ENCODE measurements at regions not wholly inside any gene's neighbourhood (a gene's known extent, or its start where the extent isn't known, plus 50 kb on each side); places are given as distances from the start of the nearest gene placed in this dataset.

- Histone ChIP-seq H3K9me3 (replicated peaks; ENCODE audit: control insufficient read depth, low read depth, low read length) (no peaks in the 10 kb centered on the region), H3K4me3 (ENCODE audit: low read length) (no peak overlapping the region), H3K4me1 (ENCODE audit: control insufficient read depth, insufficient read depth, low read length) (no peaks in the 10 kb centered on the region), H3K27ac (ENCODE audit: low read length) (no peak overlapping the region), H3K36me3 (ENCODE audit: control insufficient read depth, insufficient read depth, low read length) (no peaks in the 10 kb centered on the region), H3K27me3 (ENCODE audit: control insufficient read depth, insufficient read depth, low read length) (peaks cover 2% of the 10 kb centered on the region)
- DNase-seq, result no peak
- 76% methylated on average over 6 of the region's 11 CpGs for WGBS (ENCODE audit: insufficient coverage)
Observed at GRCh38 chr7:153322991-153323390, 563.4 kb downstream of the ACTR3B start.

DNA sequence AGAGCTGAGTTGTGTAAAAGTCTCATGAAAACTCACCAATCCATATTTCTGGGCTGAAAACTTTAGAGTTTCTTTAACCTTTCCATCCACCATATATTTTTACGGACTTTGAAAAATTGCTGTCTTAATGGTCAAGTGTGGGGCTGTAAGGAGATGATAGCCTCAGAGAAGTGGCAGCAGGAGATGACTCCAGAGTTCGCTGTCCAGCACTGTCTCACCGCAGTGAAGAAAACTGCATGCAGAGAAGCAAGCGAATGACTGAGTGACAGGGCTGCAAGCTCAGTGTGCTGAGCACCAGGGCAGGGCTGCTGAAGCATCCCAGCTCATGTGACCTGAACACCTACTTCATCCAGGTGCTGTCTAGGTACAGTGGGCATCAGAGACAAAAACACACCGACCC lies 564.5 kb downstream of the ACTR3B start:
- H3K27ac ChIP-seq (ENCODE audit: low read length), result no peak overlapping the region
- 46% methylated on average over 3 of the region's 5 CpGs for WGBS (ENCODE audit: insufficient coverage)
- no peaks in the 10 kb centered on the region for H3K4me1 ChIP-seq (ENCODE audit: control insufficient read depth, insufficient read depth, low read length)
- no peak overlapping the region for H3K4me3 ChIP-seq (ENCODE audit: low read length)
- no peaks in the 10 kb centered on the region for H3K9me3 ChIP-seq (replicated peaks; ENCODE audit: control insufficient read depth, low read depth, low read length)
- no peak for DNase-seq
- no peaks in the 10 kb centered on the region for H3K36me3 ChIP-seq (ENCODE audit: control insufficient read depth, insufficient read depth, low read length)
- peaks cover 2% of the 10 kb centered on the region for H3K27me3 ChIP-seq (ENCODE audit: control insufficient read depth, insufficient read depth, low read length)

- no peaks in the 10 kb centered on the region for H3K4me1 ChIP-seq (ENCODE audit: control insufficient read depth, insufficient read depth, low read length)
- no peak for DNase-seq
- no peaks in the 10 kb centered on the region for H3K36me3 ChIP-seq (ENCODE audit: control insufficient read depth, insufficient read depth, low read length)
- no peak overlapping the region for H3K27ac ChIP-seq (ENCODE audit: low read length)
- peaks cover 2% of the 10 kb centered on the region for H3K27me3 ChIP-seq (ENCODE audit: control insufficient read depth, insufficient read depth, low read length)
- no peak overlapping the region for H3K4me3 ChIP-seq (ENCODE audit: low read length)
- no peaks in the 10 kb centered on the region for H3K9me3 ChIP-seq (replicated peaks; ENCODE audit: control insufficient read depth, low read depth, low read length)
- WGBS (ENCODE audit: insufficient coverage), result 96% methylated on average over 4 of the region's 9 CpGs
Observed at GRCh38 chr7:153327683-153328082, 568.1 kb downstream of the ACTR3B start.

DNA sequence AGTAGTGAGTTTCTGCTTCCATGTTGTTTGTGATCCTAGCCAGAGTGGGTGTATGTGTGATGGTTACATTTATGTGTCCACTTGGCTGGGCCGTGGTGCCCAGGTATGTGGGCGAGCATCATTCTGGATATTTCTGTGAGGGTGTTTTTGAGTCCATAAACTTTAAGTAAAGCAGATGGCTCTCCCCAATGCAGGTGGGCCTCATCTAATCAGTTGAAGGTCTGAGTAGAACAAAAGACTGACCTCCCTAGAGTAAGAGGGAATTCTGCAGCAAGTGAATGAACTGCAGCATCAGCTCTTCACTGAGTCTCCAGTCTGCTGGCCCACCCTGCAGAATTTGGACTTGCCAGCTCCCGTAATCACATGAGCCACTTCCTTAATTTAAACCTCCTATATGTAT lies 571.9 kb downstream of the ACTR3B start:
- H3K27ac ChIP-seq (ENCODE audit: low read length), result no peak overlapping the region
- no peak overlapping the region for H3K4me3 ChIP-seq (ENCODE audit: low read length)
- H3K27me3 ChIP-seq (ENCODE audit: control insufficient read depth, insufficient read depth, low read length), result no peaks in the 10 kb centered on the region
- no peaks in the 10 kb centered on the region for H3K4me1 ChIP-seq (ENCODE audit: control insufficient read depth, insufficient read depth, low read length)
- no peaks in the 10 kb centered on the region for H3K36me3 ChIP-seq (ENCODE audit: control insufficient read depth, insufficient read depth, low read length)
- no peaks in the 10 kb centered on the region for H3K9me3 ChIP-seq (replicated peaks; ENCODE audit: control insufficient read depth, low read depth, low read length)
- no peak for DNase-seq
- 90% methylated on average over 2 of the region's 3 CpGs for WGBS (ENCODE audit: insufficient coverage)

DNA sequence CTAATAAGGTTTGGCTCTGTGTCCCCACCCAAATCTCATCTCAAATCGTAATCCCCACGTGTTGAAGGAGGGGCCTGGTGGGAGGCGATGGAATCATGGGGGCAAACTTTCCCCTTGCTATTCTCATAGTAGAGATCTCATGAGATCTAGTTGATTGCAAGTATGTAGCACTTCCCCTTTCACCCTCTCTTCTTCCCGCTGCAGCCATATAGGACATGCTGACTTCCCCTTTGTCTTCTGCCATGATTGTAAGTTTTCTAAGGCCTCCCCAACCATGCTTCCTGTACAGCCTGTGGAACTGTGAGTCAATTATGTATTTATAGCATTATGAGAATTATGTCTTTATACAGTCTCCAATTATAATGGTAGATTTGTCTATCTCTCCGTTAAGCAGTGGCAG lies 594.5 kb downstream of the ACTR3B start:
- no peak for DNase-seq

GRCh38 chr7:153370092-153370491 lies 610.5 kb downstream of the ACTR3B start:
- WGBS (ENCODE audit: insufficient coverage), result 100% methylated on average over 1 of the region's 5 CpGs
- H3K27ac ChIP-seq (ENCODE audit: low read length), result no peak overlapping the region
- H3K27me3 ChIP-seq (ENCODE audit: control insufficient read depth, insufficient read depth, low read length), result no peaks in the 10 kb centered on the region
- no peak overlapping the region for H3K4me3 ChIP-seq (ENCODE audit: low read length)
- peaks cover 6% of the 10 kb centered on the region for H3K9me3 ChIP-seq (replicated peaks; ENCODE audit: control insufficient read depth, low read depth, low read length)
- H3K4me1 ChIP-seq (ENCODE audit: control insufficient read depth, insufficient read depth, low read length), result no peaks in the 10 kb centered on the region
- no peaks in the 10 kb centered on the region for H3K36me3 ChIP-seq (ENCODE audit: control insufficient read depth, insufficient read depth, low read length)
- no peak for DNase-seq

More for the DNA sequence above, 594.5 kb downstream of the ACTR3B start:
- Histone ChIP-seq H3K4me1 (ENCODE audit: control insufficient read depth, insufficient read depth, low read length) (no peaks in the 10 kb centered on the region), H3K9me3 (replicated peaks; ENCODE audit: control insufficient read depth, low read depth, low read length) (no peaks in the 10 kb centered on the region), H3K36me3 (ENCODE audit: control insufficient read depth, insufficient read depth, low read length) (no peaks in the 10 kb centered on the region), H3K27me3 (ENCODE audit: control insufficient read depth, insufficient read depth, low read length) (no peaks in the 10 kb centered on the region), H3K4me3 (ENCODE audit: low read length) (no peak overlapping the region), H3K27ac (ENCODE audit: low read length) (no peak overlapping the region)
- no CpG with 5 or more reads among the region's 5 CpGs for WGBS (ENCODE audit: insufficient coverage)

DNA sequence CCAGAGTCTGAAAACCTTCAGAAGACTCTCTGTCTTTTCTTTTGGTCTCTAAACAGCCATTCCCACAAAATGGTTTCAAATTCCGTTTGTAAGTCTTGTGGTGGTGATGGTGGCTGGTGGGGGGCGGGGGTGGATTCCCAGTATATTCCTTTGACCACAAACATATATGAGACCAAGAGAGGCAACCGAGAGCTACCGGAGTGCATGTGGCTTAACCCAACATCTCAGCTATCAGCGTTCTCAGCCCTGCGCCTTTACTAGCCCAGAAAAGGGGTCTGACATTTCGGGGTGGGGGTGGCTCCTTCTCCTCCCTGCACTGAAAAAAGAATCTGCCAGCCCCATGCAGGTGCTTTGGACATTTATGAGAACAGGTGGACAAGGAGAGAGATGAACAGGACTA lies 621.1 kb downstream of the ACTR3B start:
- Histone ChIP-seq H3K4me1 (ENCODE audit: control insufficient read depth, insufficient read depth, low read length) (peaks cover 6% of the 10 kb centered on the region), H3K36me3 (ENCODE audit: control insufficient read depth, insufficient read depth, low read length) (no peaks in the 10 kb centered on the region), H3K9me3 (replicated peaks; ENCODE audit: control insufficient read depth, low read depth, low read length) (no peaks in the 10 kb centered on the region), H3K27ac (ENCODE audit: low read length) (no peak overlapping the region), H3K27me3 (ENCODE audit: control insufficient read depth, insufficient read depth, low read length) (no peaks in the 10 kb centered on the region), H3K4me3 (ENCODE audit: low read length) (no peak overlapping the region)
- WGBS (ENCODE audit: insufficient coverage), result 100% methylated on average over 3 of the region's 7 CpGs
- no peak for DNase-seq

DNA sequence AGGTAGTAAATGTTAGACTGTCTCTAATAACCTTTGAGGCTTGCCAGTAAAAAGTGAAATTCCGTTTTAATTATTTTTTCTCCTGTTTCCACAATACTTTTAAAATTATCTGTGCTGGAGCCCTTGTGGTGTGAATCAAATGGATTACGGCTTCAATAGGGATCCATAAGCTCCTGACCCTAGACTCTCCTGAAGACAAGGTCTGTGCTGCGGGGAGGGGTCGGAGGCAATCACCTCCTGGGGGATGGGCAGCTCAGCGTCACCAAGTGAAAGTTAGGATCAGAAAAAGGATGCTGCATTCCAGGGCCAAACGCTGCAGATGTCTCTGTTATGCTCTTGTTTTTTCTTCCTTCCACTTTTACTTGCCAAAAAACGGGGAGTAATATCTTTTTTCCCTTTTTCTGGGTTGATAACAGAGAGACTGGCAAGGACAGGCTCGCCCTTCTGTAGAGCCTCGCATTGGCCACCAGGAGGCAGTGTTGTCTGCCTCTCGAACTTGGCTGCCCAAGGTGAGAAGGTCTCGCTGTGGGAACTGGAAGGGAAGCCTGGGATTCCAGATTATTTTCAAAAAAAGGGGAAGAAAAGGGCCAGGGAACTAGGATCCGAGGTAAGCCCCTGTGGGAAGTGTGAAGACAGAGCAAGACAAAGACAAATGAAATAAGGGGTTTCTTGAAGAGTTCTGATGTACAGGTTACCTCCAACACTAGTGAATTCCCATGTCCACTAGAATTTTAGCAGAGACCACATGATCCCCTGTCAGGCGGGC lies 621.9 kb downstream of the ACTR3B start:
- no peaks in the 10 kb centered on the region for H3K27me3 ChIP-seq (ENCODE audit: control insufficient read depth, insufficient read depth, low read length)
- peak; percentile 55 for DNase-seq
- no peaks in the 10 kb centered on the region for H3K9me3 ChIP-seq (replicated peaks; ENCODE audit: control insufficient read depth, low read depth, low read length)
- H3K4me3 ChIP-seq (ENCODE audit: low read length), result no peak overlapping the region
- H3K4me1 ChIP-seq (ENCODE audit: control insufficient read depth, insufficient read depth, low read length), result peaks cover 6% of the 10 kb centered on the region
- no peaks in the 10 kb centered on the region for H3K36me3 ChIP-seq (ENCODE audit: control insufficient read depth, insufficient read depth, low read length)
- no peak overlapping the region for H3K27ac ChIP-seq (ENCODE audit: low read length)
- 21% methylated on average over 7 of the region's 13 CpGs for WGBS (ENCODE audit: insufficient coverage)

- H3K4me3 ChIP-seq (ENCODE audit: low read length), result no peak overlapping the region
- H3K27ac ChIP-seq (ENCODE audit: low read length), result no peak overlapping the region
- no peaks in the 10 kb centered on the region for H3K36me3 ChIP-seq (ENCODE audit: control insufficient read depth, insufficient read depth, low read length)
- WGBS (ENCODE audit: insufficient coverage), result 12% methylated on average over 2 of the region's 8 CpGs
- DNase-seq, result peak; percentile 96
- no peaks in the 10 kb centered on the region for H3K9me3 ChIP-seq (replicated peaks; ENCODE audit: control insufficient read depth, low read depth, low read length)
- H3K27me3 ChIP-seq (ENCODE audit: control insufficient read depth, insufficient read depth, low read length), result no peaks in the 10 kb centered on the region
- peaks cover 6% of the 10 kb centered on the region for H3K4me1 ChIP-seq (ENCODE audit: control insufficient read depth, insufficient read depth, low read length)
Observed at GRCh38 chr7:153382641-153383101, 623.1 kb downstream of the ACTR3B start.

DNA sequence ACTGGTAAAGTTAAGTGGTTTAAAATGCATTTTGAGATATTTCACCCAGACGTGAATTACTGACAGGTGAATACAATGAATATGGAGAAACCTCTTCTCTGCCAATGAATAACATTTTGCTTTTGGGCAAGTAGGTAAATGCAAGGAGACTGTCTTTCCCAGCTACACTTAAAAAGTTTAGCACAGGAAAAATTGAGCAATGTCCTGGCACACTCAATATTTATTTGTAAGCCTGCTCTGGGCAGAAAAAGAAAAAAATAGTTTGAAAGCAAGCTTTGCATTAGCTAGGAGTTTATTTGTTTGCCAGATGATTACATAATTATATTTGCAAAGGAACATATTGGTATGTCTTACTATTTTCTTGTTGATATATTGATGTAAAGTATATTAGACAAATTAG lies 624.2 kb downstream of the ACTR3B start:
- no peaks in the 10 kb centered on the region for H3K36me3 ChIP-seq (ENCODE audit: control insufficient read depth, insufficient read depth, low read length)
- WGBS (ENCODE audit: insufficient coverage), result no CpG with 5 or more reads among the region's 1 CpG
- DNase-seq, result peak; percentile 80
- H3K4me3 ChIP-seq (ENCODE audit: low read length), result no peak overlapping the region
- H3K9me3 ChIP-seq (replicated peaks; ENCODE audit: control insufficient read depth, low read depth, low read length), result peaks cover 2% of the 10 kb centered on the region
- peaks cover 6% of the 10 kb centered on the region for H3K4me1 ChIP-seq (ENCODE audit: control insufficient read depth, insufficient read depth, low read length)
- no peaks in the 10 kb centered on the region for H3K27me3 ChIP-seq (ENCODE audit: control insufficient read depth, insufficient read depth, low read length)
- no peak overlapping the region for H3K27ac ChIP-seq (ENCODE audit: low read length)

GRCh38 chr7:153385502-153385901 lies 626.0 kb downstream of the ACTR3B start:
- peaks cover 9% of the 10 kb centered on the region for H3K9me3 ChIP-seq (replicated peaks; ENCODE audit: control insufficient read depth, low read depth, low read length)
- no peaks in the 10 kb centered on the region for H3K36me3 ChIP-seq (ENCODE audit: control insufficient read depth, insufficient read depth, low read length)
- H3K27ac ChIP-seq (ENCODE audit: low read length), result no peak overlapping the region
- H3K4me3 ChIP-seq (ENCODE audit: low read length), result no peak overlapping the region
- WGBS (ENCODE audit: insufficient coverage), result no CpG with 5 or more reads among the region's 2 CpGs
- H3K27me3 ChIP-seq (ENCODE audit: control insufficient read depth, insufficient read depth, low read length), result no peaks in the 10 kb centered on the region
- peaks cover 6% of the 10 kb centered on the region for H3K4me1 ChIP-seq (ENCODE audit: control insufficient read depth, insufficient read depth, low read length)
- DNase-seq, result no peak
